Activated T-cell treated with anti-CD3 and anti-CD28 coated beads for 24 hours (primary cell): ENCODE measurements at regions not wholly inside any gene's neighbourhood (a gene's known extent, or its start where the extent isn't known, plus 50 kb on each side); places are given as distances from the start of the nearest gene placed in this dataset.
A peak's percentile ranks its signal among the peaks of the same experiment; 100 is the strongest.
"Not testable (repeated sequence)": the region's sequence is repeated elsewhere in the genome, so short reads cannot be mapped to it uniquely, and the experiment has no call there.

ENCODE experiments used
- DNase-seq: peaks from one replicate; pipeline ENCODE4 v3.0.0-alpha.2; 2020; ENCODE audit warnings: low read depth

DNA sequence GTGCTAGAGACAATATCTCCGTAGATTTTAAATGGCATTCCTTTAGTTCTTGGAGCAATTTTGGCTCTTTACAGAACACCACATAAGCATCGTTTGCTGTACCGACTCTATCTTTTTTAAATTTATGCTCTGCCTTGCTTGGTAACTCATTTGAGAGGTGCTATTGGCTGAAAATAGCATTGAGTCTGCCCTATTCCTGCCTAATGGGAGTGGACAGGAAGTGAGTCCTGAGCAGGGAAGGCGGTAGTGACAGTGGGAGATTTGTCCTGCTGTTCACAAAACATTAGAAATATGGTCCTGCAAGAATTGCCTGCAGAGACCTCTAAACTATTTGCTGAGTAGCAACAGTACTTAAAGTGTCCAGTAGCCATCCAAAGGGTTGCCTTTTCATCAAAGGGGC lies 115.2 kb upstream of the IFNE start:
- no peak for DNase-seq

DNA sequence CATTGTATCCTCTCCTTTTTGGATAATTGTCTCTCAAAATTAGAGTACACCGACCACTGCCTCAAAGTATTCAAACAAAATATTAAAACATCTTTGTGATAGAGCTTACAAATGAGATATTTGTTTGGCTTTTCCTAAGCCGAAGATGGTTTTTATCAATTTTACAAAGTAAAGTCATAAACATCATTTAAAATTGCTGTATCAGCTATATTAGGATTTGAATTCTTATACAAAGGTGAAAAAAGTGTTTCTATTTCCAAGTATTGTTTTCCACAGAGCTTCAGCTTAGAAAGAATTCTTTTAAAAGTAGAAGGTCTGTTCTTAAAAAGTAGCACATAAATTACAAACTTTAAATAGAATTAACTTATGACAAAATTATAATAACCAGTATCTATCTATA lies 116.6 kb upstream of the IFNE start:
- no peak for DNase-seq

DNA sequence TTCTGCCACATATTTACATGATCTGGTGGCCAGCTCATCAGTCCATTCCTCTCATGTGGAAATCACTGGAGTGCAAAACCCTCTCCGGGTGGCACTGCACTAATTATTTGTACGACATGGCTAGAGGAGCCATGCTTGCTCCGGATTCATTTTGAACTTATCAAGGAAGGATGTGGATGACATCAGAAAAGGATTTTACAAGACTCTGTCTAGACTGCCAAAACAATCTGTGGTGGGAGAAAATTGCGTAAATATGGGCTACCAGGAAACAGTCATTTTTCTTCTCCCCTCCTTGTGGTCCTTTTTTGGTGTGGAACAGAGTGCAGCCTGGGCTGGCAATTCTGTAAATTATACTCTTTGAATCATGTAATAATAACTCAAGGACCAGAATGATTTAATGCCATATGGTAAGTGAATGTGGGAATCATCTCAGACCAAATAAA lies 123.4 kb upstream of the IFNE start:
- no peak for DNase-seq

DNA sequence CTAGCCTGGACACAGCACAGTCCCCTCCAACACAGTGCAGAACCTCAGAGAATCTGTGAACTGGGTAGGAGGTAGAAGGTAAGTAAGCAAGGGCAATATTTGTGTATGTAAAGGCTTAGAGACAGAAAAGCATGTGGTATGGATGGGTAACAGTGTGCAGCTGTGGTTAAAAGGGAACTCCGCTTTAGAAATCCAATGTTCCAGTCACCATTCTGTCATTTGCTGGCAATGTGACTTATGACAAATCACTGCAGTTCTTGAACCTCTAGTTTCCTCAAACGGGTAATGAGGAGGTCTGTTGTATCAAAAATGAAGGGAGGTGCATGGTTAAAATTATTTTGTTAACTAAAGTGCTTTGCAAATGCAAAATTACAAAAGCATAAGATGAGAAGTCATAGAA lies 125.5 kb upstream of the IFNE start:
- DNase-seq, result no peak

DNA sequence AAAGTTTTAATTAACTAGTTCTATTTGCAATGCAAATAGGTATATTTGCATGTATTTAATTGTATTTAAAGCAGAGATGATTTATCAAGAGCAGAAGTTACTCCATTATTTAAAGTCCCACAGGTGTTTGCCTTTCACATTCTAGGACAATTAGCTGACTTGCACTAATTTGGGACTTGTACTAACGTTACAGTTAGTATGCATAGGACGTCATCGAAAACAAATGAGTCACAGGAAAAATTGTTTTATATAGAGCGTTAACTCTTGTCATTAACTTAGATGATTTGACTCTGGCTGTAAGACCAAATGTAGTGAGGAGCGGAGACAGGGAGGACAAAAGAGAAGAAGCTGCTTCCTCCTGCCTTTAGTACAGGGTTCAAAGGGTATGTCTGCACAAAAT lies 126.1 kb upstream of the IFNE start:
- no peak for DNase-seq

DNA sequence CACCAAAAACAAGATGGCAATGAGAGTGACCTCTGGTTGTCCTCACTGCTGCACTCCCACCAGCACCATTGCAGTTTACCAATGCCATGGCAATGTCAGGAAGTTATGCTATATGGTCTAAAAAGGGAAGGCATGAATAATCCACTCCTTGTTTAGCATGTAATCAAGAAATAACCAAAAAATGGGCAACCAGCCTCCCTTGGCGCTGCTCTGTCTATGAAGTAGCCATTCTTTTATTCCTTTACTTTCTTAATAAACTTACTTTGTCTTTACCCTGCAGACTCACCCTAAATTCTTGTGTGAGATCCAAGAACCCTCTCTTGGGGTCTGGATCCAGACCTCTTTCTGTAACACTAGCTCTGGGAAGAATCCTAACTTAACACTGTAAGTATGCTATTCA lies 127.4 kb upstream of the IFNE start:
- no peak for DNase-seq

DNA sequence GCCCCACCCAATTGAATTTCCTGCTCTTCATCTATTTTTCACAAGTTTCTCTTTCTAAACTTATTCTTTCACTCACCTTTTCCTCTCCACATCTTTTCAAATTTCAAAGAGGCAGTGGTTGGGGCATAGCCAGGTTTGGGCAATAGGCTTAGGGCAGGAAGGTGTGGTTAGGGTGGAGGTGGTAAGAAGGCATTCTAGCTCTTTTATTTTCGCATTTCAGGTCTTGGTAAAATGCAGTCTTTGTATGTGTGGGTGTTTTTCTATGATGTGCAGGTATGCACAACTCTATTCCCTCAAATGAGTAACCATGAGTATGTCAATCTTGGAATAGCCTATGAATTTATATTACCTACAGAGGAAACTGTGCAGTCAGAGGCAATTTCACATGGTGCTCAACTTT lies 129.8 kb upstream of the IFNE start:
- peak; percentile 26 for DNase-seq

DNA sequence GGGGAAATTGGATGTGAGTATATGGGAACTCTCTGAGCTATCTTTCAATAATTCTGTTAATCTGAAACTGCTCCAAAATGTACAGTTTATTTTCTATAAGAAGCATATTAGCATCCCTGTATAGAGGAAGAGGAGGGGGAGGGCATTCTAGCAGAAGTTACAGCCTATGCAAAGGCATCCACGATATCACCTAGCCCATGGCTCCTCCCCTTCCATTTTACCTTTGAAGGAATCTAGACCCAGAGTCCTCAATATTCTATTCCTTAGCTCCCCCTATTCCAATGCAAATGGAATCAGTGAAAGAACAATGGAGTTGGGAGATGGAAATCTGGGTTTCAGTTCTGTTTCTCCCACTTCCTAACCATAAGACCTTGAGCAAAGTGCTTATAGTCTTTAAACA lies 132.9 kb upstream of the IFNE start:
- no peak for DNase-seq

DNA sequence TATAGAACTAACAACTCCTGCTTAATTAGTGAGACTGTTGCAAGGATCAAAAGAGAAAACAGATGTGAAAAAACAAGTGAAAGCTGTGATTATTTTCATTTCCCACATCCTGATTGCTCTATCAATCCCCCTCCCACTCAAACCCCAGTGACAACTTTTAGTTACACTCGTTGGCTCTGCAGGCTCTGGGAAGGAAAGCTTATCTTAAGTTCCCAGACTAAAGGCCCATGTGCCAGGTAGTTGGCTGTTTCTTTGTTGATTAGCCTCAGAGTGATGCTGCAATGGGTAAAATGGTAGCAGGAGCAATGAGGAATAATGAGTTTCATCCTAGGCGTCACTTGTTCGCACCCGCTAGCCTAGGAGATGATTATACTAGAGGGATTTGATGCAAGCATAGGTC lies 133.3 kb upstream of the IFNE start:
- no peak for DNase-seq

DNA sequence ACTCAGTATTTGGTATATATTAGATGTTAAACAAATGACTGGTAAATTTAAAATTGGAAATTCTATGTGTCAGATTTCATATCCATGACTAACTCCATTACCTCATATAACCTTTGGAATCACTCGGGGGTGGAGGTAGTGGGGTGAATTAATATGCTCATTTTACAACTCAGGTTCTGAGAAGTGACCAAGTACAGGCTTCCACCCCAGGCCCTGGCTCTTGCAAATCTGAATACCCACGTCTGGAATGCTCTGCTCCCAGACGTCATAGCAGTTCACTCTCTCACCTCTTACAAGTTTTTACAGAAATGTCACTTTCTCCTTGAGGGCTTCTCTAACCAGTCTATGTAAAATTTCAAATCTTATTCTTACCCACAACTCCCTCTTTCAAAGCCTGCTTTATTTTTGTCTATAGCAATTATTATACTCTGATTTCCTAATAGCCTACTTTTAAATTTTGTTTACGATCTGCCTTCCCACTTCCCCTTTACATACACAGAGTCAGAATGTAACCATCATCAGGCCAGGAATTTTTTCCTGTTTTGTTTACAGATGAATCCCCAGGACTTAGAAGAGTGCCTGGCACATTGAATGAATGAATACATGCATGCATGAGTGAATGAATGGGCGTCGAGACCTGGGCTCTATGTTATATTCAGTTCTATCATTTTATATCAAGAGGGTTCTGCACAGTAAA lies 134.1 kb upstream of the IFNE start:
- no peak for DNase-seq

DNA sequence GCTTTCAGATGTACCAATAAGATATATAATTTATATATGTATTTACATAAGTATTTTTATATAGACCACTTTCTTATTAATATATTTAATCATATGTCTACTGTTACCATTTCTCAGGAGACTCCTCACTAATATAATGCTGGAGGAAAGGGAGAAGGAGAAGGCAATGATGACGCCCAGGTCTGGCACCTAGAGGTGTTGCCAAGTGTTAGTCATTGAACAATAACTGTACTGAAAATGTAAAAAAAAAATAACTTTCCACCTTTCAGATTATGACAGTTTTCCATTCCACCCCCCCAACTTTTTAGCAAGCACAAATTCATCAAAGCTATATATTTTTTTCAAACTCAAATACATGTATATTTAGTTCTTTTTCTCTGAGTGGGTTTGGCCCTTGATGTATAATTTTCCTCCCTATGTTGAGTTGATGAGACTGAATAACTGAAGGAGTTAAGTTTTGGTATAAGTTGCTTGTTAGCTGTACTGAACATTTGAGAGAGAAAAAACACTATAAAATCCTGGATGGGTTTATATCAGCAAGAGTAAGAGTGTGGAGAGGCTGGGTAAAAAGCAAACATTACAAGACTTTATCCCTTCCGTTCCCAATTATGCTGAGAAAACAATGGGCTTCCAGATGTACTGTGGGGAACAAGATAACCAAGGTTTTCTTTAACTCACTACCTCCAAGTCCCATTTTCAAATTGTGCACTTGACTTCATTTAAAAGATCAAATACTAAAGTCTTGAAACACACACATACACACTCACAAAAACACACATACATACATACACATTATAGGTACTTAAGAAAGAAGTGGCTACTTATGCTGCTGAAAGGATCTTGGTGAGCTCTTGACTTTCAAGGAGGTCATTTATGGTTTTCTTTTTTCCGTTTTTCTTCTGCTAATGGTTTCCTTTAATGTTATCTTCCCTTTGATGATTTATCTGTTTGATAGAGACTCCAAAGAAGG lies 142.8 kb upstream of the IFNE start:
- peak; percentile 12 for DNase-seq

DNA sequence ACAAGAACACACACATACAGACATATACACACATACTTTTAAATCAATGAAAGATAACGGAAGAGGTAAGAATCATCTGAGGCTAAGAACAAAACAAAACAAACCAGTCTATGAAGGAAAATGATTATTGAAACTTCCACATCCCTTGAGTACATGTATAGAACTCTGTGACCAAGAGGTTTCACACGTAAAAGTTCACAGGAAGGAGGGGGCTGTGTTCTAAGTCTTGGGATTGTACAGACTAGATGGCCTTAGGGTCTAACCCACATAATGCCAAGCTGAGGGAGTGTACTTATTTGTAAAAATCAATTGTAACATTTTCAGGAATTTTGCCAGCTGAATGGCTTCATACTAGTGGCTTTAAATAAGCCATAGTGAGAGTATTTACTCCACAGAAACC lies 144.4 kb upstream of the IFNE start:
- no peak for DNase-seq

DNA sequence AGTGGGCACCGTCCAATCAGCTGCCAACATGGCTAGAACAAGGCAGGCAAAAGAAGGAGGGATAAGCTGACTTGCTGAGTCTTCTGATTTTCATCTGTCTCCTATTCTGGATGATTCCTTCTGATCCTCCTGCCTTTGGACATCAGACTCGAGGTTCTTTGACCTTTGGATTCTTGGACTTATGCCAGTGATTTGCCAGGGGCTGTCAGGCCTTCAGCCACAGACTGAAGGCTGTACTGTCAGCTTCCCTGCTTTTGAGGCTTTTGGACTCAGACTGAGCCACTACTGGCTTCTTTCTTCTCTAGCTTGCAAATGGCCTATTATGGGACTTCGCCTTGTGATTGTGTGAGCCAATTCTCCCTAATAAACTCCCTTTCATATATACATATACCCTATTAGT lies 146.8 kb upstream of the IFNE start:
- DNase-seq, result not testable (repeated sequence)

DNA sequence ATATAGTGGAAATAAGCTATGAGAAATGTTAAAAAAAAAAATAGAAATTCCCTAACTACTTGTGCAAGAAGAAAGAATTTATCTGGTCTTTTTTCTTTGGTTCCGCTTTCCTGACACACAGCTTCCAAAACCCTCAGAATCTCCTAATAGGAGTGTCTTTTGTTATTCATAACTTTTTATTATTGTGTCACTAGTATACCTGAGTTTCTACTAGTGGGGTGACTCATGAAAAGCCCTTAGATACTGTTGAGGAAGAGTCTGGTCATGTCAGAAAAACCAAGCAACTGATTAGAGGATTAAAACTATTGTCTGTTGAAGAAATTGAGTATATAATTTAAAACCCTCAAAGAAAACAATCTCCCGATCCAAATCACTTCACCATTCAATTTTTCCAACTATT lies 152.8 kb upstream of the IFNE start:
- DNase-seq, result no peak

DNA sequence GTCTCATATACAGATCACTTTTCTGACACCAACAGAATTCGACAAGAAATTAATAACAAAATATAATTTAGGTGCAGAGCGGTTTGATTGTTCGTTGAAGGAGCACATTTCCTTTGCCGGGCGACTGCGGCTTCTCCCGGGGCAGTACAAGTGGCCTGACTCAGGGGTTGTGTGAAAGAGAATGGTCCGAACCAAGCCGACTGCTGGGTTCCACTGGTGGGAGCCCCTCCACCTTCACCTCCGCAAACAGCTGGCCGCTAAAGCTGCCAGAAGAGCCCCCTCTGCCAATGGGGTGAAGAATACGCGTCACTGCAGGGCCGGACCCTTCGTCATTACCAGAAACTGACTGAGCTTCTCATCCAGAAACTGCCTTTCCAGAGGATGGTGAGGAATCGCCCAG lies 156.0 kb upstream of the IFNE start:
- no peak for DNase-seq

DNA sequence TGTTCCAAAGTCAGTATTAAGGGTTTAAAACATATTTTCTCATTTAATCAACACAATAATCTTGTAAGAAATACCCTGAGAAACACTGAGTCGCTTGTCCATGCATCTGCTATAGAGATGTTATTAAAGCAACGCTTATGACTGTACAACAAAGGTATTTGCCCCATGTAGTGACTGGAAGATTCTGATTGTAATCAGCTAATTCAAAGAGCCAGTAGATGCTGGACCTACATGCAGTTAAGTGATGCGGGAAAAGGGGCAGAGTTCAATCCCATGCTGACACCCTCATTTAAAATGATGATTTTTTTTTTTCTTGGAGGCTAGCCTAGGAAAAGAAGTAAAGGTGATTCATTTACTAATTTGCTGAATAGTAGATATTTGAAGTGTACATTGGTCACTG lies 149.3 kb upstream of the MTAP start:
- no peak for DNase-seq

DNA sequence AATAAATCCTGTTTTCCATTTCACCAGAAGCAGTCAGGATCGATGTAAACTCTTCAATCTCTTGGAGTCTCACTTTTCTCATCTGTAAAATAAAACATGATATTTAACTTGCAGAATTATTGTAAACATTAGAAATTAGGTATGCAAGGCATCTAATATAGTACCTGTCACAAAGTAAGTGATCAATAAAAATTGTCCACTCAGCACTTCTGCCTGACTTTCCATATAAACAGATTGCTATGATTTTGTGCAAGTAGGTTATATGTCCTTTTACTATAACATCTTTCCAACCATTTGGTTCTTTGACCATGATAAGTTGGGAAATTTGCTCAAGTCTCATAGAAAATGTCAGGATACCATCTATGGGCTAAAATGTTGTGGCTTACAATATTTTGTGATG lies 148.8 kb upstream of the MTAP start:
- no peak for DNase-seq

DNA sequence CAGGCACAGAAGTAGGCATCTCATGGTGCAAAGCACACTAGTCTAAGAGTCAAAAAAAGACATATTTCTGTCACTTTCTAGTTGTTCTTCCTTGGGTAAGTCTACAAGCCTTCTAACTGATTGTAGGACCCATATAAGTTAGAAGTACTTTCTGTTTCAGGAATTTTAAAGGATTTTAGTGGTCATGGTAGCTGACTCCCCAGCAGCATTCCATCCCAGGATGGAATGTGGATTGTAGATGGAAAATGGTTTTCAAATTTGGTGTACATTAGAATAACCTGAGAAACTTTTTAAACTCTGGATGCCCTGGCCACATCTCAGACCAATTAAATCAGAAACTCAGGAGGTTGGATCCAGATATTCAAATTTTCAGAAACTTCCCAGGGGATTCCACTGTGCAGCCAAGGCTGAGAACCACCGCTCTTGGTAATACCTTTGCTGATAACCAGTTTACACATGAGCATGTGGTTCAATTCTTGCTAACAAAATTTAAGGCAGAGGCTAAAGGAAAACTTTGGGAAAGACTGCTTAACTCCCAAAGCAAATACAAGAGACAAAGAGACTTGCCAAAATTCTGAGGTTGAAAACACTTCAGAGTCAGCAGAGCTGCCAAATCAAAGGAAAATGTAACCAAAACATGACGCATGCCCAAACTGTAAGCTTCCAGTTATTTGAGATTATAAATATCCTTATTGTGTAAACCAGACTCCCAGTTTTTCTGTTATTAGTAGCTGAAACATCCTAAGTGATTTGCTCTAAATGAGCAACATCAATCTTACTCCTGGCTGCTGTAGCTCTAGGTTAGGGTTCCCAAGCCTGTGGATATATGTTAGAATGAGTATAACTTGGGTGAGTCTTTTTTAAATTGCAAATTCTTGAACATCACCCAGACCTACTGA lies 145.4 kb upstream of the MTAP start:
- no peak for DNase-seq

DNA sequence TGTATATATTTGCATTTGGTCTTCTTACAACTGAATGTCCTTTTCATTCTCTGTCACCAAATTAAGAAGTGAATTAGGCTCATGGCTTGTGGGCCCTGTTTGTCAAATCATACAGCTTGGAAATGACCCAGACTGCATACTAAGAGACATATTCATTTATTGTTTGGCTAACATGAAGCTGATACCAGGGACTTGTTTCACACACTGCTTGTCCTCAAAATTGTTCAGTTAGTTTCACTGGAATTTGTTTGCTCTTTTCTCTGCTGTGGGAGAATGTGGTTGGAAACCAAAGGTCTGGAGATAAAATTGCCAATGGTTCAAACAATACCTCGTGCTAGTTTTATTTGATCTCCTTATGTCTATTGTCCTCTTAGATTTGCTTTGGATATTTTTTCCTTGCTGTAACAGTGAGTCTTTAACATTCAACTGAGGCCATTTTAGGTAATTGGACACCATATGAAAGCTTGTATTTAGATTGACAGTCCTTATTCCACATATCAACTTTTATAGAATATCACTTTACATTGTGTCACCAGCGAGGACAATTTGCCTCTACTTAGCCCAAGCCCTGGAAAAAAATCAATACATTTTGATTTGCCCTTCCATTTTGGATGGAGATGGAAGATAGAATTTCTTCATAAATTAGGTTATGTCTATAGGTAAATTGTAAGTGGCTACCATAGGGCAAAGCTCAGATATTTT lies 144.3 kb upstream of the MTAP start:
- no peak for DNase-seq

DNA sequence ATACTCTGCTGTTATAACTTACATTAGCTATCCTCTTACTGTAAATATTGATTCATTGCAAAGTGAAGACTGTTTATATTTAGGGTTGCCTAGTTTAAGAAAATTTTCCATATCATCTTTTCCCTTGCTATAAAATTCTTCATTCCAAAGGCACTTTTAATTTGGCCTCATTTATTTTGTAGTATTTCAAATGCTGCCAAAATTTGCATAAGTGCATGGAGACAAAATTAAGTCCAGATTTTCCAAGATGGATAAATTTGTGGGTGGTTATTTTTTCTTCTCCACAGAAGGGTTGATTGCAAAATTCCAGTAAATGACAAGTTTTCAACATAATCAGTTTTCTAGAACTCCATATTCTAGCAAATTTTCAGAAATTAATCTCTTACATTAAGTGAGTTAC lies 141.5 kb upstream of the MTAP start:
- DNase-seq, result no peak

DNA sequence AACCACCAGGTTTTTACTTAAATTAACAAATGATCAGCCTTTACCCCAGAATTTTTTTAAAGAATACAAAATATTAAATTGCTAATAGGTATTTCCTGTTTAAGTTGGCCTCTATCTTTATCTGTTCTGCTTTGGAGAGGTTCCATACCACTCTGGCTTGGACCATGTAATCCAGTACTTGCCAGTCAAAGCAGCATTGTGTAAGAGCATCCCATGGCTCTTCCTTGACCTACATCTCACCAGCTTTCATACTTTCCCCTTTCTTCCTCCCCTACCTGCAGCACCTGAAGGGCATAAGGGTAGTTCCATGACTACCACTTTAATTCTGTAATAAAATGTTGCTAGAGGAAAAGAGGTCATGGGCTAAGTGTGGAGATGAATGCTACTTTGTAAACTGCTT lies 140.8 kb upstream of the MTAP start:
- DNase-seq, result no peak

DNA sequence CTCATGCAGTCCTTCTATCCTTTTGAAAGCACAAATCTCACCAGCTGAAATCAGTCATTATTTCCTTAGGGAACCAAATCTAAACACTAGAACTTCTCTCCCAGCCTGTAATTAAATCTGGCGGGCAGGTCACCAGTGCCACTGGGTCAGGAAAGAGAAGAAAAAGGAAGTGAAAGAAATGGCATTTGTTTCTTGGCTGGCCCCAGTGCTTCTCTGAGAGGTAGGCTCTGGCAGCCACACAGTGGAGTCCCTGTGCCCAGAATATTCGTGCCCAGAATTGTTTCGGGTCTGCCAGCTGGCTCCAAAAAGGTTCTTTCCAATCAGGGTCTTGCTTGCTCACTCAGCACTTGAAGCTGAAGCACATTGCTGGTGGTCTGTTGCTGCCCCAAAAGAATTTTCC lies 133.9 kb upstream of the MTAP start:
- DNase-seq, result no peak
